ENCODE measurements at regions not wholly inside any gene's neighbourhood (a gene's known extent, or its start where the extent isn't known, plus 50 kb on each side); places are given as distances from the start of the nearest gene placed in this dataset.

DNA sequence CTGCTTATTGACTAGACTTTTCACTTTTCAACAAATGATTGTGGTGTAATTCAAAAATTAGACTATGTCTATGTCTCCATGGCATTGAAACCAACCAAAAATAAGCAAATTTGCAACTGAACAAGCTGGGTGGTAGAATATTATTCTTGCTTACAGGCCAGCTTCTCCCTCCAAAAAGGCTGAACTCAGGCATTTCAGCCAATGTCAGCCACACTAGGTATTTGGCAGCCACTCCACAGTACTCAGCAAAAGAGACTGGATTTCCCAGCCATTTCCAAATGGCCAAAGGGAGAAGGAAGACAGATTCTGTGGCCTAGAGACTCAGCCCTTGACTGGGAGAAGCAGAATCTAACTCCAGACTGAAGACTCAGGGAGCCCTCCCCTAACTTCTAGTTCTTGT, 121.8 kb upstream of the IRX5 start:
- ChIA-PET POLR2A (no interaction called here), CTCF (no interaction called here)
- DNase-seq (ENCODE audit: low read depth, low spot score) = no peak
- H3K4me3 ChIP-seq (ENCODE audit: low read depth, low read length) = no peak overlapping the region
- TF ChIP-seq CTCF (IDR thresholded peaks at IDR 0.05; ENCODE audit: insufficient read depth, low read length, missing control alignments) = no peak

DNA sequence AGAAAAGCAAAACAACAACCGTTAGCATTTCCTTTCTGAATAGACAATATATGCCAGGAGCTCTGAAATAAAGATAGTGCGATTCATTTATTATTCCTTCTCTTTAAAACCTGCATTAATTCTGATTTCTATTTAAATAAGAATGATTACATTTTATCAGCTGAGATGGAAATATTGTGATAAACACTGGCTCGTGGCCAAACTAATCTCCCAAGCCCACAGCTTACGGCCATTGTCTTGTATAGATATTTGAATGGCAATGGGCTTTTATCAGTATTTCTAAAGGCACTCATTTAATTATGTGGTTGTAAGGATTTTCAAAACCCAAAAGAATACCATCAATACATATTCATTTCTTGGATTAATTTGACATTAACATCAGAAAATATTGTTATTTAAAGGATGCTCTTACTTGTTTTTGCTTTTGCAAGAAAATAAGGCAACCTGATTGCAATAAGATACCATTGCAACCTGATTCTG, 123.7 kb upstream of the IRX5 start:
- DNase-seq (ENCODE audit: low read depth, low spot score) = no peak
- H3K4me3 ChIP-seq (ENCODE audit: low read depth, low read length) = no peak overlapping the region
- CTCF ChIA-PET = no interaction called here
- no peak for TF ChIP-seq CTCF (IDR thresholded peaks at IDR 0.05; ENCODE audit: insufficient read depth, low read length, missing control alignments)
- POLR2A ChIA-PET = no interaction called here

- no peak for DNase-seq (ENCODE audit: low read depth, low spot score)
- no peak overlapping the region for H3K4me3 ChIP-seq (ENCODE audit: low read depth, low read length)
- no peak for TF ChIP-seq CTCF (IDR thresholded peaks at IDR 0.05; ENCODE audit: insufficient read depth, low read length, missing control alignments)
- ChIA-PET CTCF (no interaction called here), POLR2A (no interaction called here)
These were observed 124.3 kb upstream of the IRX5 start for GRCh38 chr16:54806378-54806777.

- no peak overlapping the region for H3K4me3 ChIP-seq (ENCODE audit: low read depth, low read length)
- ChIA-PET POLR2A (no interaction called here), CTCF (no interaction called here)
- DNase-seq (ENCODE audit: low read depth, low spot score) = no peak
- no peak for TF ChIP-seq CTCF (IDR thresholded peaks at IDR 0.05; ENCODE audit: insufficient read depth, low read length, missing control alignments)
These were observed 125.0 kb upstream of the IRX5 start for GRCh38 chr16:54805648-54806047.

GRCh38 chr16:54801057-54801844, 129.4 kb upstream of the IRX5 start:
- CTCF ChIA-PET = no interaction called here
- no peak overlapping the region for H3K4me3 ChIP-seq (ENCODE audit: low read depth, low read length)
- DNase-seq (ENCODE audit: low read depth, low spot score) = no peak
- POLR2A ChIA-PET = no interaction called here
- no peak for TF ChIP-seq CTCF (IDR thresholded peaks at IDR 0.05; ENCODE audit: insufficient read depth, low read length, missing control alignments)

- ChIA-PET POLR2A (no interaction called here), CTCF (no interaction called here)
- TF ChIP-seq CTCF (IDR thresholded peaks at IDR 0.05; ENCODE audit: insufficient read depth, low read length, missing control alignments) = no peak
- H3K4me3 ChIP-seq (ENCODE audit: low read depth, low read length) = no peak overlapping the region
- no peak for DNase-seq (ENCODE audit: low read depth, low spot score)
These were observed 132.4 kb upstream of the IRX5 start for GRCh38 chr16:54798267-54798666.
